ENCODE measurements at regions not wholly inside any gene's neighbourhood (a gene's known extent, or its start where the extent isn't known, plus 50 kb on each side); places are given as distances from the start of the nearest gene placed in this dataset.

- Histone ChIP-seq H4K20me1 (no peaks in the 10 kb centered on the region), H3K27ac (no peak overlapping the region), H3K9ac (no peak overlapping the region), H3K9me3 (no peaks in the 10 kb centered on the region), H3K4me2 (no peak overlapping the region), H3K4me3 (no peak overlapping the region), H3K27me3 (no peaks in the 10 kb centered on the region), H3K36me3 (no peaks in the 10 kb centered on the region), H3K4me1 (no peaks in the 10 kb centered on the region)
- no peak for TF ChIP-seq Cebpa-rat (IDR thresholded peaks at IDR 0.05)
Measured at GRCh38 chr5:86108825-86109224, 508.9 kb upstream of the COX7C start.

DNA sequence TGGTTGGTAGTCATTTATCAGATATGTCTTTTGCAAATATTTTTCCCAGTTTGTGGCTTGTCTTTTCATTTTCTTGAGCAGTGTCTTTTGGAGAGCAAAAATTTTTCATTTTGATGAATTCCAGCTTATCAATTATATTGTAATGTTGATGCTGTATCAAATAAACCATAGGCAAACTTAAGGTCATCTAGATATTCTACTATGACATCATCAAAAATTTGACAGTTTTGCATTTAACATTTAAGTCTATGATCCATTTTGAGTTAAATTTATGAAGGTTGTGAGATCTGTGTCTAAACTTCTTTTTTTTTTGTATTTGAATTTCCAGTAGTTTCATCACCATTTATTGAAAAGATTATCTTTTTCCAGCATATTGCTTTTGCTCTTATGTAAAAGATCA lies 505.5 kb upstream of the COX7C start:
- Histone ChIP-seq H3K27me3 (no peaks in the 10 kb centered on the region), H3K9ac (no peak overlapping the region), H3K4me2 (no peak overlapping the region), H3K4me3 (no peak overlapping the region), H3K9me3 (no peaks in the 10 kb centered on the region), H3K27ac (no peak overlapping the region), H4K20me1 (no peaks in the 10 kb centered on the region), H3K36me3 (no peaks in the 10 kb centered on the region), H3K4me1 (0 out of 2 replicates have a peak, but pooled peaks cover 6% of the 10 kb centered on the region)
- no peak for TF ChIP-seq Cebpa-rat (IDR thresholded peaks at IDR 0.05)

- TF ChIP-seq Cebpa-rat (IDR thresholded peaks at IDR 0.05): no peak
- Histone ChIP-seq H3K4me3 (no peak overlapping the region), H3K27me3 (no peaks in the 10 kb centered on the region), H3K9me3 (no peaks in the 10 kb centered on the region), H3K36me3 (no peaks in the 10 kb centered on the region), H3K9ac (no peak overlapping the region), H3K4me1 (0 out of 2 replicates have a peak, but pooled peaks cover 6% of the 10 kb centered on the region), H3K27ac (no peak overlapping the region), H3K4me2 (no peak overlapping the region), H4K20me1 (no peaks in the 10 kb centered on the region)
Measured at GRCh38 chr5:86115164-86115563, 502.6 kb upstream of the COX7C start.

DNA sequence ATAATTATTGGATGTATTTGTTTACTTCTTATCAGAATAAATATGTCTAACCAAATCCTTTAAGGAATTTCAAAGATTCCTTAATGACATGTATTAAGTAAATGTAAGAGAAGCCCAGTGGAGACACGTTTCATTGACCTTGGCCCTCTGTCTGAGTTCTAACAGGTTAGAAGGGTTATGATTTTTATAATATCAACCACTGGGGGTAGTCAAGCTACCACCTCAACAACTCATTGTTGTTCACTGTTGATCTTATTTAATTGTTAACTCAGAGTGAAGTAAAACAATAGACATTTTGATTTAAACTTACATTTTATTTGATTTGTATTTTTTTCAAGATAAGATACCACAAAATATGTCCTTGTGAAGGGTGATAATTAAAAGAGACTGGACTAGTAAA lies 499.2 kb upstream of the COX7C start:
- Histone ChIP-seq H4K20me1 (no peaks in the 10 kb centered on the region), H3K27me3 (no peaks in the 10 kb centered on the region), H3K36me3 (no peaks in the 10 kb centered on the region), H3K4me1 (0 out of 2 replicates have a peak, but pooled peaks cover 6% of the 10 kb centered on the region), H3K9ac (no peak overlapping the region), H3K9me3 (no peaks in the 10 kb centered on the region), H3K4me3 (no peak overlapping the region), H3K4me2 (no peak overlapping the region), H3K27ac (no peak overlapping the region)
- TF ChIP-seq Cebpa-rat (IDR thresholded peaks at IDR 0.05): no peak

DNA sequence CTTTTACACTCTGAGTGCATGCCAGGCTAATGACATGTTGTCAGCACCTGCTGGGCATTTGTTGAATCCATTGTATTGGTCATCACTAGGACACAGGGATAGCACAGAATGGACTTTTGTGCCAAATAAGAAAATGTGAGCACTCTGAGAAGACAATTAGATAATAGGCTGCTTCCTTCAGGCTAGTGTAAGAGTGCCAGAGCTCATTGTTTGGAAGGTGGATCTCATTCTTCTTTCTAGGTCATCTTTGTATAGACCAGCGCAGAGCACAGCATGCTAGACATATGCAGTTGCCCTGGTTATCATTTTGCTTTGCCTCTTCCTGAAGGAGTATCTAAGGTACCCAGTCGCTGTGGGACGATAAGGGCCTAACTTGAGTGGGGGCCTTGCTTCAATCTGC lies 493.4 kb upstream of the COX7C start:
- Histone ChIP-seq H4K20me1 (no peaks in the 10 kb centered on the region), H3K36me3 (no peaks in the 10 kb centered on the region), H3K4me2 (no peak overlapping the region), H3K9ac (no peak overlapping the region), H3K27me3 (no peaks in the 10 kb centered on the region), H3K27ac (no peak overlapping the region), H3K4me3 (no peak overlapping the region), H3K4me1 (no peaks in the 10 kb centered on the region), H3K9me3 (no peaks in the 10 kb centered on the region)
- no peak for TF ChIP-seq Cebpa-rat (IDR thresholded peaks at IDR 0.05)

- no peak for TF ChIP-seq Cebpa-rat (IDR thresholded peaks at IDR 0.05)
- Histone ChIP-seq H3K9ac (no peak overlapping the region), H3K4me1 (no peaks in the 10 kb centered on the region), H4K20me1 (no peaks in the 10 kb centered on the region), H3K9me3 (no peaks in the 10 kb centered on the region), H3K27ac (no peak overlapping the region), H3K36me3 (no peaks in the 10 kb centered on the region), H3K27me3 (no peaks in the 10 kb centered on the region), H3K4me2 (no peak overlapping the region), H3K4me3 (no peak overlapping the region)
Measured at GRCh38 chr5:86125731-86126601, 491.8 kb upstream of the COX7C start.

DNA sequence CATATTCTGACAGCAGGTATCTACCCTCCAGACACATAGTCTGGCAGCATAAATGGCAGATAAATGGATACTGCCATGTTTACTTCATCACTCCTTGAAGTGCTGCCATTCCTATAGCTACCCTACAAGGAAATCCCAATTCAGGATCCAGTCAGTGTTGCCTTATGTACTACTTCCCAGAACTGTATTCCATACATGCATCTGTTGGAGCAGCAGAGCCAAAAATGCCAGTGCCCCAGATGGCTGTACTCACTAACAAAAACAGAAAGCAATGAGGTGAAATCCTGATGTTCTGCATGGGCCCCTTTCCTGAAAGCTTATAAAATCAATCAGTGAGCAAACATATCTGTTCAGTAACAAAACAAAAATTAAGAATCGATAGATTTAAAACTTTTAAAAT lies 490.0 kb upstream of the COX7C start:
- H3K4me1 ChIP-seq: no peaks in the 10 kb centered on the region
- H3K27me3 ChIP-seq: no peaks in the 10 kb centered on the region
- H3K9me3 ChIP-seq: no peaks in the 10 kb centered on the region
- no peak for TF ChIP-seq Cebpa-rat (IDR thresholded peaks at IDR 0.05)
- no peak overlapping the region for H3K4me3 ChIP-seq
- no peak overlapping the region for H3K9ac ChIP-seq
- H3K27ac ChIP-seq: no peak overlapping the region
- no peaks in the 10 kb centered on the region for H4K20me1 ChIP-seq
- no peak overlapping the region for H3K4me2 ChIP-seq
- no peaks in the 10 kb centered on the region for H3K36me3 ChIP-seq

GRCh38 chr5:86129009-86129408 lies 488.7 kb upstream of the COX7C start:
- Histone ChIP-seq H3K4me1 (no peaks in the 10 kb centered on the region), H4K20me1 (no peaks in the 10 kb centered on the region), H3K4me2 (no peak overlapping the region), H3K27me3 (no peaks in the 10 kb centered on the region), H3K9me3 (no peaks in the 10 kb centered on the region), H3K27ac (no peak overlapping the region), H3K4me3 (no peak overlapping the region), H3K9ac (no peak overlapping the region), H3K36me3 (no peaks in the 10 kb centered on the region)
- TF ChIP-seq Cebpa-rat (IDR thresholded peaks at IDR 0.05): no peak

DNA sequence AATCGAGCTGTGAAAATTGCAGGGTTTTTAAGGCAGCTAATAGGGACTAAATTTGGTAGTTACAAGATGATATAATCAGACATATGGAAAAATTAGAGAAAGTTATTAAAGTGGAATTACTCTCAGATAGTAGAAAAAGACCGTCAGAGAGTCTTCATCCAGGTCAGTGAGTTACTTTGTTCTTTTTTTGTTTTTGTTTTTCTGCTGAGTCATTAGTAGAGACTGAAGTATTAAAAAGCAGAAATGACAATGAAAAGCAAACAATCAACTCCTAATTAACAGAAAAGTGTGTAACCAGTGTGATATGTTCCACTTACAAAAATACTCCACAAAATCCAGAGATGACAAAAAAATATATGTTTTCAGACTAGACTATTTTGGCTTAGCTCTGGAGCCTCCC lies 480.4 kb upstream of the COX7C start:
- Histone ChIP-seq H3K9me3 (no peaks in the 10 kb centered on the region), H3K4me1 (no peaks in the 10 kb centered on the region), H3K4me3 (no peak overlapping the region), H3K36me3 (no peaks in the 10 kb centered on the region), H3K9ac (no peak overlapping the region), H3K27ac (no peak overlapping the region), H4K20me1 (no peaks in the 10 kb centered on the region), H3K4me2 (no peak overlapping the region), H3K27me3 (no peaks in the 10 kb centered on the region)
- TF ChIP-seq Cebpa-rat (IDR thresholded peaks at IDR 0.05): no peak

GRCh38 chr5:86143837-86144236 lies 473.9 kb upstream of the COX7C start:
- no peak overlapping the region for H3K4me3 ChIP-seq
- no peaks in the 10 kb centered on the region for H4K20me1 ChIP-seq
- no peak overlapping the region for H3K4me2 ChIP-seq
- no peak for TF ChIP-seq Cebpa-rat (IDR thresholded peaks at IDR 0.05)
- no peaks in the 10 kb centered on the region for H3K4me1 ChIP-seq
- no peak overlapping the region for H3K27ac ChIP-seq
- no peaks in the 10 kb centered on the region for H3K27me3 ChIP-seq
- H3K9me3 ChIP-seq: no peaks in the 10 kb centered on the region
- no peak overlapping the region for H3K9ac ChIP-seq
- H3K36me3 ChIP-seq: no peaks in the 10 kb centered on the region

Measured in BLaER1 (cell line).